GDM1 (cell line): ENCODE measurements at regions not wholly inside any gene's neighbourhood (a gene's known extent, or its start where the extent isn't known, plus 50 kb on each side); places are given as distances from the start of the nearest gene placed in this dataset.

Source experiments
- DNase-seq: peaks from one replicate; lab custom pipeline; 2025; lab: John Stamatoyannopoulos, UW

GRCh38 chr12:93177208-93178153 lies 200.2 kb upstream of the NUDT4 start:
- DNase-seq: no peak

GRCh38 chr12:93178154-93178878 lies 199.4 kb upstream of the NUDT4 start:
- no peak for DNase-seq

GRCh38 chr12:93179792-93180191 lies 197.9 kb upstream of the NUDT4 start:
- DNase-seq: no peak

GRCh38 chr12:93180566-93180965 lies 197.2 kb upstream of the NUDT4 start:
- no peak for DNase-seq

- no peak for DNase-seq
Observed at GRCh38 chr12:93181409-93181965, 196.2 kb upstream of the NUDT4 start.

GRCh38 chr12:93183940-93184671 lies 193.6 kb upstream of the NUDT4 start:
- peak; percentile 58 for DNase-seq

GRCh38 chr12:93184672-93185368 lies 192.9 kb upstream of the NUDT4 start:
- DNase-seq: no peak

- DNase-seq: no peak
Observed at GRCh38 chr12:93185369-93185741, 192.4 kb upstream of the NUDT4 start.

GRCh38 chr12:93186131-93186530 lies 191.6 kb upstream of the NUDT4 start:
- no peak for DNase-seq

- no peak for DNase-seq
Observed at GRCh38 chr12:93186621-93187020, 191.1 kb upstream of the NUDT4 start.

GRCh38 chr12:93191423-93191822 lies 186.3 kb upstream of the NUDT4 start:
- no peak for DNase-seq

GRCh38 chr12:93191956-93192355 lies 185.8 kb upstream of the NUDT4 start:
- DNase-seq: no peak

GRCh38 chr12:93192878-93193277 lies 184.8 kb upstream of the NUDT4 start:
- DNase-seq: no peak

GRCh38 chr12:93195511-93195910 lies 182.2 kb upstream of the NUDT4 start:
- DNase-seq: no peak

GRCh38 chr12:93197067-93197593 lies 180.6 kb upstream of the NUDT4 start:
- no peak for DNase-seq

GRCh38 chr12:93198086-93198485 lies 179.6 kb upstream of the NUDT4 start:
- DNase-seq: no peak

GRCh38 chr12:93199831-93200236 lies 177.9 kb upstream of the NUDT4 start:
- DNase-seq: no peak

- DNase-seq: no peak
Observed at GRCh38 chr12:93200291-93200917, 177.3 kb upstream of the NUDT4 start.

- DNase-seq: no peak
Observed at GRCh38 chr12:93201990-93202389, 175.7 kb upstream of the NUDT4 start.

- no peak for DNase-seq
Observed at GRCh38 chr12:93202688-93203087, 175.0 kb upstream of the NUDT4 start.

- no peak for DNase-seq
Observed at GRCh38 chr12:93203361-93203760, 174.4 kb upstream of the NUDT4 start.
